Neural progenitor cell (in vitro differentiated cells): ENCODE measurements at regions not wholly inside any gene's neighbourhood (a gene's known extent, or its start where the extent isn't known, plus 50 kb on each side); places are given as distances from the start of the nearest gene placed in this dataset.

Experiments used
- DNase-seq: peaks from one replicate; pipeline ENCODE4 v3.0.0-alpha.2; 2016; ENCODE audit warnings: low spot score
- H2AFZ ChIP-seq: fragments of 200-600 bp; sonication (generic); replicated peaks from 2 replicates; pipeline ENCODE4 v1.6.1; 2016; ENCODE audit warnings: antibody characterized with exemption
- H3F3A ChIP-seq: fragments of 200-600 bp; sonication (generic); 2 replicates; pipeline ENCODE4 v1.6.1; 2016; ENCODE audit warnings: antibody characterized with exemption, low read depth
- H3K27ac ChIP-seq: fragments of 200-600 bp; sonication (generic); 2 replicates; pipeline ENCODE4 v1.5.1; 2016; ENCODE audit warnings: mild to moderate bottlenecking
- H3K27me3 ChIP-seq: fragments of 200-600 bp; sonication (generic); 2 replicates; pipeline ENCODE4 v1.6.1; 2016; ENCODE audit warnings: mild to moderate bottlenecking, moderate library complexity
- H3K36me3 ChIP-seq: fragments of 200-600 bp; sonication (generic); 2 replicates; pipeline ENCODE4 v1.5.1; 2016
- H3K4me1 ChIP-seq: fragments of 200-600 bp; sonication (generic); 2 replicates; pipeline ENCODE4 v1.6.1; 2016; ENCODE audit warnings: mixed run types
- H3K4me2 ChIP-seq: fragments of 200-600 bp; sonication (generic); 2 replicates; pipeline ENCODE4 v1.6.1; 2016
- H3K4me3 ChIP-seq: fragments of 200-600 bp; sonication (generic); 2 replicates; pipeline ENCODE4 v1.5.1; 2016
- H3K79me2 ChIP-seq: fragments of 200-600 bp; sonication (generic); 2 replicates; pipeline ENCODE4 v1.6.1; 2016; ENCODE audit warnings: low read depth
- H3K9ac ChIP-seq: fragments of 200-600 bp; sonication (generic); 2 replicates; pipeline ENCODE4 v1.6.1; 2016
- H3K9me3 ChIP-seq: fragments of 200-600 bp; sonication (generic); 2 replicates; pipeline ENCODE4 v1.5.1; 2016; ENCODE audit warnings: low read depth
- H4K20me1 ChIP-seq: fragments of 200-600 bp; sonication (generic); 2 replicates; pipeline ENCODE4 v1.6.1; 2016; ENCODE audit warnings: low read depth
- H3K27ac Mint-ChIP-seq: 3 replicates; pipeline ENCODE4 v1.8.0; 2021; ENCODE audit warnings: mixed read lengths
- H3K27me3 Mint-ChIP-seq: 2 replicates; pipeline ENCODE4 v1.8.0; 2022; ENCODE audit warnings: low read depth, mild to moderate bottlenecking, inconsistent platforms, moderate library complexity, mixed read lengths; ENCODE audit not compliant: insufficient read depth
- H3K36me3 Mint-ChIP-seq: 3 replicates; pipeline ENCODE4 v1.8.0; 2021; ENCODE audit warnings: mixed read lengths
- H3K4me1 Mint-ChIP-seq: 3 replicates; pipeline ENCODE4 v1.8.0; 2021; ENCODE audit warnings: mixed read lengths
- H3K4me3 Mint-ChIP-seq: 3 replicates; pipeline ENCODE4 v1.8.0; 2021; ENCODE audit warnings: mild to moderate bottlenecking, moderate library complexity, mixed read lengths
- H3K9me3 Mint-ChIP-seq: 3 replicates; pipeline ENCODE4 v1.8.0; 2020; ENCODE audit warnings: mixed read lengths
- CTCF ChIP-seq: fragments of 200-600 bp; sonication (generic); IDR thresholded peaks from 2 replicates; pipeline ENCODE4 v1.5.1; 2017; ENCODE audit warnings: antibody characterized with exemption, mild to moderate bottlenecking
- EZH2 ChIP-seq: fragments of 200-600 bp; sonication (generic); IDR thresholded peaks from 2 replicates; pipeline ENCODE4 v1.6.1; 2017; ENCODE audit warnings: antibody characterized with exemption, mild to moderate bottlenecking, moderate library complexity
- EZH2phosphoT487 ChIP-seq: fragments of 200-600 bp; sonication (generic); IDR thresholded peaks from 2 replicates; pipeline ENCODE4 v1.6.1; 2017; ENCODE audit warnings: antibody characterized with exemption

- Mint-ChIP-seq H3K27me3 (peaks cover 3% of the 10 kb centered on the region), H3K36me3 (no peaks in the 10 kb centered on the region), H3K9me3 (no peaks in the 10 kb centered on the region), H3K4me1 (peaks cover 11% of the 10 kb centered on the region), H3K27ac (no peak overlapping the region), H3K4me3 (no peak overlapping the region)
- H3K36me3 ChIP-seq, result no peaks in the 10 kb centered on the region
- no peak for TF ChIP-seq CTCF
- no peak for TF ChIP-seq EZH2phosphoT487
- no peak for TF ChIP-seq EZH2
- no peak overlapping the region for H3K4me3 ChIP-seq
- no peaks in the 10 kb centered on the region for H3K27me3 ChIP-seq
- no peak overlapping the region for H2AFZ ChIP-seq
- H3K9me3 ChIP-seq, result no peaks in the 10 kb centered on the region
- H3K27ac ChIP-seq, result no peak overlapping the region
- H3K4me2 ChIP-seq, result no peak overlapping the region
- H4K20me1 ChIP-seq, result no peaks in the 10 kb centered on the region
- no peak overlapping the region for H3K9ac ChIP-seq
- peaks cover 10% of the 10 kb centered on the region for H3K4me1 ChIP-seq
- no peaks in the 10 kb centered on the region for H3F3A ChIP-seq
- DNase-seq, result no peak
- H3K79me2 ChIP-seq, result no peaks in the 10 kb centered on the region
These were observed 77.7 kb upstream of the SLC38A2 start for GRCh38 chr12:46450279-46450748.

- peaks cover 11% of the 10 kb centered on the region for H3K4me1 Mint-ChIP-seq
- no peak for DNase-seq
- no peak overlapping the region for H3K27ac ChIP-seq
- H3F3A ChIP-seq, result no peaks in the 10 kb centered on the region
- peaks cover 10% of the 10 kb centered on the region for H3K4me1 ChIP-seq
- H3K4me3 ChIP-seq, result no peak overlapping the region
- no peaks in the 10 kb centered on the region for H3K36me3 ChIP-seq
- no peaks in the 10 kb centered on the region for H3K27me3 ChIP-seq
- TF ChIP-seq CTCF (no peak), EZH2phosphoT487 (no peak), EZH2 (no peak)
- H3K27ac Mint-ChIP-seq, result no peak overlapping the region
- H3K9ac ChIP-seq, result no peak overlapping the region
- no peaks in the 10 kb centered on the region for H3K9me3 Mint-ChIP-seq
- H3K27me3 Mint-ChIP-seq, result peaks cover 3% of the 10 kb centered on the region
- no peaks in the 10 kb centered on the region for H3K79me2 ChIP-seq
- no peaks in the 10 kb centered on the region for H3K9me3 ChIP-seq
- no peaks in the 10 kb centered on the region for H3K36me3 Mint-ChIP-seq
- no peak overlapping the region for H3K4me2 ChIP-seq
- no peaks in the 10 kb centered on the region for H4K20me1 ChIP-seq
- H3K4me3 Mint-ChIP-seq, result no peak overlapping the region
- H2AFZ ChIP-seq, result no peak overlapping the region
These were observed 77.3 kb upstream of the SLC38A2 start for GRCh38 chr12:46449856-46450255.

GRCh38 chr12:46449316-46449715 is 76.7 kb upstream of the SLC38A2 start:
- Histone ChIP-seq H3K9ac (no peak overlapping the region), H3K9me3 (no peaks in the 10 kb centered on the region), H3K27ac (no peak overlapping the region), H3F3A (no peaks in the 10 kb centered on the region), H4K20me1 (no peaks in the 10 kb centered on the region), H3K4me1 (peaks cover 10% of the 10 kb centered on the region), H3K79me2 (no peaks in the 10 kb centered on the region), H3K27me3 (no peaks in the 10 kb centered on the region), H3K4me2 (no peak overlapping the region), H3K36me3 (no peaks in the 10 kb centered on the region), H3K4me3 (no peak overlapping the region), H2AFZ (no peak overlapping the region)
- H3K4me3 Mint-ChIP-seq, result no peak overlapping the region
- H3K36me3 Mint-ChIP-seq, result no peaks in the 10 kb centered on the region
- no peak overlapping the region for H3K27ac Mint-ChIP-seq
- no peaks in the 10 kb centered on the region for H3K9me3 Mint-ChIP-seq
- TF ChIP-seq EZH2, result no peak
- no peak for TF ChIP-seq CTCF
- TF ChIP-seq EZH2phosphoT487, result no peak
- no peak for DNase-seq
- H3K27me3 Mint-ChIP-seq, result peaks cover 3% of the 10 kb centered on the region
- H3K4me1 Mint-ChIP-seq, result peaks cover 11% of the 10 kb centered on the region
